T-helper 1 cell treated with Interleukin-12 subunit alpha and Interleukin-12 subunit beta and Interleukin-4 antibody, amounts not matched to agents 30 ng/mL and 1 ng/mL, for 36 hours (primary cell): ENCODE measurements at regions not wholly inside any gene's neighbourhood (a gene's known extent, or its start where the extent isn't known, plus 50 kb on each side); places are given as distances from the start of the nearest gene placed in this dataset.
"Not testable (repeated sequence)": the region's sequence is repeated elsewhere in the genome, so short reads cannot be mapped to it uniquely, and the experiment has no call there.

Experiments
- intact Hi-C: fragments of 100-400 bp; cut with micrococcal nuclease; formaldehyde crosslinking; loops from one replicate; pipeline ENCODE4 v1.15.1; 2024

DNA sequence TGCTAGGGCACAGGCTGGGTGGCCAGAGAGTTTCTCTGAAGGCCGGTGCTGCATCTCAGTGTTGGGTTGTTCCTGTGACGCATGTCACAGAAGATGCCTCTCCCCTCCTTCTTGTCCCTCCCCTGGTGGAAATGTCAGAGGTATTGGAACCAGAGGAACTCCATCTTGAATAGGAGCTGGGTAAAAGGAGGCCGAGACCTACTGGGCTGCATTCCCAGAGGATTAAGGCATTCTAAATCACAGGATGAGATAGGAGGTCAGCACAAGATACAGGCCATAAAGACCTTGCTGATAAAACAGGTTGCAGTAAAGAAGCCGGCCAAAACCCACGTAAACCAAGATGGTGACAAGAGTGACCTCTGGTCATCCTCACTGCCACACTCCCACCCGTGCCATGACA, 50.3 kb upstream of the AGAP1 start:
- intact Hi-C loops = not testable (repeated sequence)
